ENCODE measurements at regions not wholly inside any gene's neighbourhood (a gene's known extent, or its start where the extent isn't known, plus 50 kb on each side); places are given as distances from the start of the nearest gene placed in this dataset.
"Not testable (repeated sequence)": the region's sequence is repeated elsewhere in the genome, so short reads cannot be mapped to it uniquely, and the experiment has no call there.

DNA sequence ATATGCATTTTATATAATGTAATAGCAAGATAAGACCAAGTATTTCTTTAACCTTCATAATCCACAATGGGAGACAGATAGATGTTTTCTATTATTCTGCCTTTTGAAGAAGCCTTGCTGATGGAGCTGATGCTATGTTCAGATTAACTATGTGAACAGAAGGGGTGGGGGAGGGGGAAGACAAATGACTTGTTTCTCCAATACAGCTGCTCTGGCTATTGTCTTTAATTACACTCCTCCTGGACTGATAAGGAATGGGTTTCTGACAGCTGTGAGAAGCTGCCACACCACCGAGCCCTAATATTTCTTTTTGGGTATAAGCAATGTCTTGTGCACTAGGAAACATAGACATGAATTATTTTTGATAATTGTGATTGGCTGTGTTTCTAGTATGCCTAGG is 62.0 kb downstream of the CAVIN4 start:
- no peak for DNase-seq (ENCODE audit: low read depth)

GRCh38 chr9:100640447-100641050 is 62.7 kb downstream of the CAVIN4 start:
- no peak for DNase-seq (ENCODE audit: low read depth)

- DNase-seq (ENCODE audit: low read depth) = no peak
These were observed 63.3 kb downstream of the CAVIN4 start for GRCh38 chr9:100641166-100641565.

GRCh38 chr9:100652850-100653249 is 75.0 kb downstream of the CAVIN4 start:
- DNase-seq (ENCODE audit: low read depth) = no peak

DNA sequence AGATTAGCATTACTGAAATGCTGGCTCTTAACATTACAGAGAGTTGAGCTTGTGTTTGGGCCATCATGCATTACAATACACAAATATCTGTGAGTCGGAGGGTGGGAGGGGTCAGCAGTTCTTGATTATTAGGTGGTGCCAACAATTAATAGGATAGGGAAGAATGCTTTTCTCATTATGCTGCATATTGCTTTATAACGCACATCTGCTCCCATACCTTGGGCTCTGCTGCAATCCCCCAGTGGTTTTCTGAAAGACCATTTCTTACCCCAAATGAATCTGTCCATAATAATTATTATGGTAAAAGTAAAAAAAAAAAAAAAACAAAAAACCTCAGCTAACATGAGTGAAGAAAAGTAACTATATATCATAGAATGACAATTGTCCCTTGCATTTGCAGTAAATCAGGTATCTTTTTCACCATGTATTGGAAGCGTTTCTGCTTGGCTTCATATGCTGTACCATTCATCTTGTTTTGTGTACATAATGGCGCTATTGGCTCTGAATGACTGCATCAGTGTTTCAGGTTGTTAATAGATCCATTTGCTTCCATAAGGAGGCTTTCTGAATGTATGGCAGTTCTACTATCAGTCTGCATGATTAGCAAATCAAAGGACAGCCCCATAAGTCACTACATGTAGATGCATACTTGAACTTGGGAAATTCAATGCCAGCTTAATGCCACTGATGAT is 75.9 kb downstream of the CAVIN4 start:
- DNase-seq (ENCODE audit: low read depth) = no peak

GRCh38 chr9:100656851-100657250 is 79.0 kb downstream of the CAVIN4 start:
- not testable (repeated sequence) for DNase-seq (ENCODE audit: low read depth)

- DNase-seq (ENCODE audit: low read depth) = no peak
These were observed 83.8 kb downstream of the CAVIN4 start for GRCh38 chr9:100661668-100662067.

- DNase-seq (ENCODE audit: low read depth) = no peak
These were observed 84.2 kb downstream of the CAVIN4 start for GRCh38 chr9:100662122-100662521.

GRCh38 chr9:100667448-100667847 is 89.6 kb downstream of the CAVIN4 start:
- no peak for DNase-seq (ENCODE audit: low read depth)

DNA sequence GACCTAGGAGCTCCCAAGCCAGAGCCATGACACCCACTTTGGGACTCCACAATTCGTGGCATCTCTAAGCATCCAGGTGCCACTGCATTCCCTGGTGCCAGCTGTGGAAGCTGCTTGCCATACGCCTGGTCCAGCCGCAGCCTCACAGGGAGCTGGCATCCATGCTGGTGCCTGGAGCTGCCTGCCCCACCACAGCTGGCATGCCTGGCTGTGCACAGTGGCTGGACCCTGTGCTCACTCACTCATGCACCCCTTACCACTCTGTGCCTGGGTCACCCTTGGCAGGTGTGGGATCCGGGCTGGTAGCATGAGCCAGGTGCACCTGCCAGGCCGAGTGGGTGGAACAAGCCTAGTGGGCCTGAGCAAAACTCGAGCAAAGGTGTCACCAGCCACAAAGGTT is 90.1 kb downstream of the CAVIN4 start:
- no peak for DNase-seq (ENCODE audit: low read depth)

DNA sequence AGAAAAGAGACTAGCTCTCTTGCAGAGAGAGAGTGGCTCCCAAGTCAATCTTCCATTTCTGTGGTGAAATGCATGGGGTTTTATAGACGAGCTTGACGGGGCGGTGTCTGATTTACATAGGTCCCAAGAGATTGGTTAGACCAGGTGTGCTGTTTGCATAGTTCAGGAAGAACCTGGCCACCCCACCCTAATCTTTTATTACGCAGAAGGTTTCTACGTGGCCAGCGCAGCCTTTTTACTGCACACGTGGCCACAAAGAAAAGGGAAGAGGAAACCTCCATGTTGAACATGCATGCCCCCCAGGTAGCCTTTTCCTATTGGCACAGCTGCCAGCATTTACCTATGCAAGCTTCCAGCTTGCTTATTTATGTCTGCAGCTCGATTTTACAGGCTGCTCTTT is 92.1 kb downstream of the CAVIN4 start:
- DNase-seq (ENCODE audit: low read depth) = no peak

DNA sequence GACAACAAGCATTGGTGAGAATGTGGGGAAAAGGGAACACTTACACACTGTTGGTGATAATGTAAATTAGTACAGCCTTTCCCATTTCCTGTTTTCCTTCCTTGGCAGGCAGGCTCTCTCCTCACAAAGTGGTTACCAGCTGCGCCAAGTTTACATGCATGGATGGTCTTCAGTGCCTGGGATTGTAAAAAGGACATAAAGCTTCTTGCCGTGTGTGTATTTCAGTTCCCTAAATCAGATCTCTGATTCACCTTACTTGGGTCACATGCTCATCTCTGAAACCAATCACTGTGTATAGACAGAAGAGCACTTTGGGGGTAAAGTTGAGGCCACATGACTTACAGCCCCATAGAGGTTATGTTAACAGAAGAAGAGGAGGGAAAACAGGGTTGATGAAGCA is 92.8 kb downstream of the CAVIN4 start:
- DNase-seq (ENCODE audit: low read depth) = no peak

- no peak for DNase-seq (ENCODE audit: low read depth)
These were observed 94.0 kb downstream of the CAVIN4 start for GRCh38 chr9:100671898-100672297.

DNA sequence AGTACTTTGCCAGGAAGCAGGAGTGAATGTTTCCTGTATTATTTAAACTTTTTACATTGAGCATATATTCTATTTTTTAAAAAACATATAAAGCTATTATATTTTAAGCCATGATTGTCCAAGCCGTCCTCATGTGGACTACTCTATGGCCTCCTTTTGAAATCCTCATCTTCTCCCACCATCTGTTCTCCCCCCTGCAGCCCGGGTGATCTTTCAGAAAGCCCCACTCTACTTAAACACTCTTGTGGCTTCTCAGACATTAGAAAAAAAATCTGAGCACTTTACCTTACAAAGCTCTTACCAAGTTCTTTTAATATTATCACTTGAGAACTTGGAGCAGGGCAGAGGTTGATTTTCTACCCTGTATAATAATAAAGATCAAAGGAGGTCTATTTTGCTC is 95.4 kb downstream of the CAVIN4 start:
- no peak for DNase-seq (ENCODE audit: low read depth)

DNA sequence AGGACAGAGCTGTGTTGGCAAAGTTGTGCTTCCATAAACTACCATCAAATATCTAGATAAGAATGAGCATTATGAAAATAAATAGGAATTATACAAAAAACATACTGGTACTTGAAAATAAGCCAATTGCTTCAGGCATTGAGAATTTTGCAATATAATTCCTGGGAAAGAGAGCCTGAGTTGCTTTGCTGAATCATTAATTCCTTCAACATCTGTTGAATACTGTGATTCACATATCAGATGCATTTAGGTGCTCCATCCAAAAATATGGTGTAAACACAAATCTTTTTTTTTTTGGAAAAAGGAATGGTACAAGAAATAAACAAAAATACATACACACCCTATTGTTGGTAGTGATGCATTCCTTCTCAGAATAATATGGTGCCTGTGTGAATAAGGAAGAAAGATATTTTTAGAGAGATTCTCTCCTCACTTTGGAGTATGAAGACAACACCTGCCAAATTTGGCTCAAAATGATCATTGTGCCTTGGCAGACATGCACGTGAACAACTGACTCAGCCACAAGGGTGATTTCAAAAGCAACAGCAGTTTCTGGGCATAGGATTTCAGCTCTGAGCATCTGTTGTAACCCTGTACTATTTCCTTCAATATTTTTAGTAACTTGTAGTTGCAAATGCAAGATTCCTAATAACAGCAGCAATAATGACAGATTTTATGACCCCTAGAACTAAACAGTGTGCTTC is 96.7 kb downstream of the CAVIN4 start:
- DNase-seq (ENCODE audit: low read depth) = no peak

DNA sequence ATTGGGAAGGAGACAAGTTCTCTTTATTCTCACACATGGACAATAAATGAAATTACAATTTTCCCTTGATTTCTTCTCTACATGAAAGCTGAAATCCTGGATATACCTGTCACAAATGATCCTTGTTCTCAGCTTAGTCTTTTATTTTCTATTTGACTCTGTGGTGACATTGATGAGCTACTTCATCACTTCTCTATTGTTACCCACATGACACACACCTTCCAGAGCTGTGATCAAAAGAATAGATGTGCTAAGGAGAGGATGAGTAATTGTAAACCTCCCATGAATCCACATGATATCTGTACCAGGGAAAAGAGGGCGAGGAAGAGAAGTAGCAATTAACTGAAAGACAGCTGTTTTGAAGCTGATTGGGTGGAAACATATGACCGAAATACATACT is 102.0 kb downstream of the CAVIN4 start:
- no peak for DNase-seq (ENCODE audit: low read depth)

DNA sequence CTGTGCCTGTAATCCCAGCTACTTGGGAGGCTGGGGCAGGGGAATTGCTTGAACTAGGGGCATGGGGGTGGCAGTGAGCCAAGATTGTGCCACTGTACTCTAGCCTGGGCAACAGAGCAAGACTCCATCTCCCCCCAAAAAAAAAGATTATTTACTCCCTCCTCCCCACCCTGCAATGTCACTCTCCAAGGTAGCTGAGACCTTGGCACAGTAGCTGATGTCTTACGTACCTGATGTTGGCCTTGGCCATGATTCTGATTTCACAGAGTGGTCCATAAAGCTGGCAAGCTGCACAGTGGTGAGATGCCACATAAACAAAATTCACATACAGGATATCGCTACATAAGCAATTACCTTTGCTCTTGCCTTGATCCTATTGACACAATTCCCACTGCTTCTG is 108.5 kb downstream of the CAVIN4 start:
- no peak for DNase-seq (ENCODE audit: low read depth)

GRCh38 chr9:100689635-100690034 is 111.8 kb downstream of the CAVIN4 start:
- DNase-seq (ENCODE audit: low read depth) = no peak

GRCh38 chr9:100690438-100690837 is 112.6 kb downstream of the CAVIN4 start:
- no peak for DNase-seq (ENCODE audit: low read depth)

DNA sequence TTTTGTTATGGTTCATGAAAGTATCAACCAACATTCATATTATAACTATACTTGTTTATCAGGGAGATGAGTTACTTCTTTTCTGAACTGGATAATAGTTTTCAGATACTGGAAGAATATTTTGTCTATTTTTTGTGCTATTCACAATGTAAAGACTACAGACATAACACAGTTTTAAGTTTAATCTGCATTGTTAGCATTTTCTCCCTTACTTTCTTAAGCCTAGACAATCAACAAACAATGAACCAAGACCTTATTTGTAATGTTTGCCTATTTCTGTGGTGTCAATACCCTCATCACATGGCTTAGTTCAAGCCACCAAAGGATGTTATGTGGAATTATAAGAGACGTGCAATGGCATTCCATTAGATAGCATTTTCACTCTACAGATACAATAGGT is 119.5 kb downstream of the CAVIN4 start:
- no peak for DNase-seq (ENCODE audit: low read depth)

- no peak for DNase-seq (ENCODE audit: low read depth)
These were observed 121.1 kb downstream of the CAVIN4 start for GRCh38 chr9:100698945-100699344.

DNA sequence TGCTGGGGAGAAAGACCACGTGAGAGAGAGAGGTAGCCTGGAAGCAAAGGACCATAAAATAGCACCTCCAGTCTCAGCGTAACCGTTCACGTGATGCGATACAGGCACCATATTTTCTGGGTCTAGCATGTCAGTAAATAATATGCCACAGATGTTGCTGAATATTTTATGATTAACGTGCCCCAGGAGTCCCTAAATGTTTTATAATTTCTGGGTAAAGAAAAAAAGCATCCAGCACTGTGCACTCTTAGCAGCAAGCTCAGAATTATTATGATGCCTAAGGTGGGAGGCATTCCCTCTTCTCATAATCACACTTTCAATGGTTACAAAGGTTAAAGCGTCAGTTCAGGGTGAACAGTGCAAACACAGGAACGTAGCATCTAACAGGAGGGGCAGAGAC is 121.8 kb downstream of the CAVIN4 start:
- no peak for DNase-seq (ENCODE audit: low read depth)

DNA sequence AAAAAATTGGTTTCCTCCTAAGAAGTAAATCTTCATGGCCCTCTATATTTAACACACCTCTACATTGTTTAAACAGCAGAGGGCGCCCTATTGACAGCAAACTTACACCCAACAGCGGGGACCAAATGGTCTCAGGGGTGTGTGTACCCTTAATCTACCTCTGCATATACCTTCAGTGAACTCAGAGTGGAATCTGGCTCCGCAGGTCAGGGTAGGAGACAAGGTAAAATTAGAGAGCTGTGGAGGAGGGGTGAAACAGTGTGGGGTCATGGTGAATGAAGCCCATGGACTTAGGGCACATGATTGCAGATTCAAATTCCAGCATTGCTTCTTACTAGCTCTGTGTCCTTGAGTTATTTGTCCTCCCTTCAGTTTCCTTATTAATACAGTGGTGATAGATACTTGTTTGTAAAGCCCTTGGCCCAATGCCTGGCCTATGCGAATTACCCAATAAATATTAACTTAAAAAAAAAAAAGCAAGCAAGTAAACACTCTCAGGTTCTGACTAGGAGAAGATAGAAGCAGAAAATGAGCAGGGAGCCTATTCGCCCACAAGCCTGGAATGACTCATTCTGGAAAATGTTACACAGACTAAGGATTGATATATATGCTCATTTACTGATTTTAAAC is 122.9 kb downstream of the CAVIN4 start:
- DNase-seq (ENCODE audit: low read depth) = no peak

Measured in GM04503 (cell line).